ENCODE measurements at regions not wholly inside any gene's neighbourhood (a gene's known extent, or its start where the extent isn't known, plus 50 kb on each side); places are given as distances from the start of the nearest gene placed in this dataset.

DNA sequence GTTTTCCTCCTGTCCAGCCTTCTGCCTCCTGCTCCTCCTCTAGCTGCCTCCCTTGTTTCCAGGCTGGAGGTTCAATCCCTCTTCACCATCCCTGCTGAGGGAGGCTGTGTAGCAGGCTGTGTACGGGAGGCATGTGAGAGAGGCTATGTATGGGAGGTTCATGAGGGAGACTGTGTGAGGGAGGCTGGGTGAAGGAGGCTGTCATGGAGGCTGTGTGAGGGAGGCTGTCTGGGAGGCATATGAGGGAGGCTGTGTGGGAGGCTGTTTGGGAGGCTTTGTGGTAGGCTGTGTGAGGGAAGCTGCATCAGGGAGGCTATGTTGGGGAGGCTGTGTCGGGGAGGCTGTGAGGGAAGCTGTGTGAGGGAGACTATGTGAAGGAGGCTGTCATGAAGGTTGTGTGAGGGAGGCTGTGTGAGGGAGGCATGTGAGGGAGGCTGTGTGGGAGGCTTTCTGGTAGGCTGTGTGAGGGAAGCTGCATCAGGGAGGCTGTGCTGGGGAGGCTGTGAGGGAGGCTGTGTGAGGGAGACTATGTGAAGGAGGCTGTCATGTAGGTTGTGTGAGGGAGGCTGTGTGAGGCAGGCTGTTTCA, 123.7 kb upstream of the RNF32 start:
- no peaks in the 10 kb centered on the region for H3K27me3 ChIP-seq
- H3K4me1 ChIP-seq: no peaks in the 10 kb centered on the region
- no peaks in the 10 kb centered on the region for H3K36me3 ChIP-seq
- 91 to 97% methylated on average over 2 of the region's 2 CpGs for WGBS, 2 donors
- no peak for TF ChIP-seq POLR2A (IDR thresholded peaks at IDR 0.05)
- TF ChIP-seq, protein P1, sequence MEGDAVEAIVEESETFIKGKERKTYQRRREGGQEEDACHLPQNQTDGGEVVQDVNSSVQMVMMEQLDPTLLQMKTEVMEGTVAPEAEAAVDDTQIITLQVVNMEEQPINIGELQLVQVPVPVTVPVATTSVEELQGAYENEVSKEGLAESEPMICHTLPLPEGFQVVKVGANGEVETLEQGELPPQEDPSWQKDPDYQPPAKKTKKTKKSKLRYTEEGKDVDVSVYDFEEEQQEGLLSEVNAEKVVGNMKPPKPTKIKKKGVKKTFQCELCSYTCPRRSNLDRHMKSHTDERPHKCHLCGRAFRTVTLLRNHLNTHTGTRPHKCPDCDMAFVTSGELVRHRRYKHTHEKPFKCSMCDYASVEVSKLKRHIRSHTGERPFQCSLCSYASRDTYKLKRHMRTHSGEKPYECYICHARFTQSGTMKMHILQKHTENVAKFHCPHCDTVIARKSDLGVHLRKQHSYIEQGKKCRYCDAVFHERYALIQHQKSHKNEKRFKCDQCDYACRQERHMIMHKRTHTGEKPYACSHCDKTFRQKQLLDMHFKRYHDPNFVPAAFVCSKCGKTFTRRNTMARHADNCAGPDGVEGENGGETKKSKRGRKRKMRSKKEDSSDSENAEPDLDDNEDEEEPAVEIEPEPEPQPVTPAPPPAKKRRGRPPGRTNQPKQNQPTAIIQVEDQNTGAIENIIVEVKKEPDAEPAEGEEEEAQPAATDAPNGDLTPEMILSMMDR (IDR thresholded peaks at IDR 0.05): no peak
- intact Hi-C loops (cut with DNase I): no loop called here
- no peaks in the 10 kb centered on the region for H3K9me3 ChIP-seq
- H3K27ac ChIP-seq: no peak overlapping the region
- no peak overlapping the region for H3K4me3 ChIP-seq (replicated peaks in 1 of 3)
- no peak for DNase-seq

DNA sequence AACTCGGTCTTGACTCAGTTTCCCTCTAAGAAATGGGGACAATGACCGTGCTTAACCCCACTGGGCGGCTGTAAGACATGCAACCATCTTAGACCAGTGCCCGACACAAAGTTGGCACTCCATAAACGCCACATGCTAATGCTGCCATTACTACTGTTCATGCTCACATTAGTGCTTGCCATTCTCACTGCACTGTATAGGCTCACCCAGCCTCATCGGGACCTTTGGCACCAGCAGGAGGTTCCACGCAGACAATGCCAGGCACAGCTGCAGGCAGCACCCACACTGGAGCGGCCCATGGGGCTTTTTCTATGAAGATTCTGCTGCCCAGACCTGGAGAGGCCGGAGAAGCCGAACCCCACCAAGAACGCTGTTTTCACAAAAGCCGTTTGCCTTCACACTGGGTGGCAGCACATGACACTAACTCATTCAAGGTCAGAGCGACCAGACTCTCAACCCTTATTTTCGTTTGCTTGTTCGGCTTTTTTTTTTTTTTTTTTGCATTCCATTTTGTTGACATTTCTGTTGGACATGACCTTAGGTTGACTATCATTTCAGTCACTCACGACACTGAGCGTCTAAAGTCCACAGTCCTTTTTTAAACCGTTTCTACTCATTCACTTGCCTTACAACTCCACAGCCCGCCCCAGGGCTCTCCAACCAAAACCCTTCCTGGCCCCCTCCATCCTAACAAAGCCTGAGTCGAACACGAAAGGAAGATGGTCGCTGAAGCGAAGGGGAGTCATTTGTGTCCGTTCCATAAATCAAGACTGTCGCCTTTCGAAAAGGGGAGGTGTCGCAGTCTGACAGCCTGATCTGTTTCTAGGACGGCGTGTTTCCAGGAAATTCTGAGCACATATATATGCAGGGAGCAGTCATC, 124.4 kb upstream of the RNF32 start:
- no peaks in the 10 kb centered on the region for H3K4me1 ChIP-seq
- TF ChIP-seq POLR2A (IDR thresholded peaks at IDR 0.05): no peak
- TF ChIP-seq, protein P1 (IDR thresholded peaks at IDR 0.05): no peak
- H3K27me3 ChIP-seq: no peaks in the 10 kb centered on the region
- H3K36me3 ChIP-seq: no peaks in the 10 kb centered on the region
- DNase-seq: no peak
- H3K9me3 ChIP-seq: no peaks in the 10 kb centered on the region
- H3K4me3 ChIP-seq (replicated peaks in 1 of 3): no peak overlapping the region
- WGBS, 2 donors: 75 to 83% methylated on average over 29 of the region's 29 CpGs
- no peak overlapping the region for H3K27ac ChIP-seq
- intact Hi-C loops (cut with DNase I): no loop called here

DNA sequence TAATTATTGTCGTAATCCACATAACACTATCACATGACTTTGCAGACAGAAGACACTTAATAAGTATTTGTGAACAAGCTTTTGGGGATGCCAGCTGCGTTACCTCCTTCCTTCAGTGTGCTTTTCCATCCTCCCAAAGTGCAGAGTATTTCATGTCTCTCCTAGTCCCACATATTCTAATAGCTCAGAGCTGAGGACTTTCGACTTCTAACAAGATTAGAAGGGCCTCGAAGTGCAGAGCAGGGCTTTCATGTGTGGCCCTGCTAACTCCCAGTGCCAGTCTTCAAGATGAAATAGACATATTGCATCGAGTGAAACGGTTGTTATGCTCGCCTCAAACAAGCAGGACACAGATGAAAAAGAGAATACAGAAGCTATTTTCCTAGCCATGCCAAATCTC, 125.7 kb upstream of the RNF32 start:
- no peaks in the 10 kb centered on the region for H3K4me1 ChIP-seq
- H3K27me3 ChIP-seq: no peaks in the 10 kb centered on the region
- no peak for DNase-seq
- TF ChIP-seq, protein P1 (IDR thresholded peaks at IDR 0.05): no peak
- TF ChIP-seq POLR2A (IDR thresholded peaks at IDR 0.05): no peak
- no peak overlapping the region for H3K27ac ChIP-seq
- intact Hi-C loops (cut with DNase I): no loop called here
- no peaks in the 10 kb centered on the region for H3K9me3 ChIP-seq
- no peak overlapping the region for H3K4me3 ChIP-seq (replicated peaks in 1 of 3)
- no peaks in the 10 kb centered on the region for H3K36me3 ChIP-seq
- 85 to 89% methylated on average over 7 of the region's 7 CpGs for WGBS, 2 donors

DNA sequence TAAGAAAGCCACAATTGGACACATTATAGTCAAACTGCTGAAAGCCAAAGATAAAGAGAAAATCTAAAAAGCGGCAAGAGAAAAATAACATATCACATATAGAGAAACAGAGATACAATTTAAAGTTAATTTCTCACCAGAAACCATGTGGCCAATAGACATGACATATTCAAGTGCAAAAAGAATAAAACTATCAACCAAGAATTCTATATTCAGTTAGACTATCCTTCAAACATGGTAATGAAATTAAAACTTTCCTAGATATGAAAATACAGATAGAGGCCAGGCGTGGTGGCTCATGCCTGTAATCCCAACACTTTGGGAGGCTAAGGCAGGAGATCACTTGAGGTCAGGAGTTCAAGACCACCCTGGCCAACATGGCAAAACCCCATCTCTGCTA, 129.1 kb upstream of the RNF32 start:
- DNase-seq: no peak
- 89 to 93% methylated on average over 2 of the region's 2 CpGs for WGBS, 2 donors

More for the DNA sequence above, 129.1 kb upstream of the RNF32 start:
- intact Hi-C loops (cut with DNase I): no loop called here
- no peak overlapping the region for H3K27ac ChIP-seq
- no peaks in the 10 kb centered on the region for H3K9me3 ChIP-seq
- TF ChIP-seq, protein P1 (IDR thresholded peaks at IDR 0.05): no peak
- no peak for TF ChIP-seq POLR2A (IDR thresholded peaks at IDR 0.05)
- H3K4me1 ChIP-seq: no peaks in the 10 kb centered on the region
- H3K4me3 ChIP-seq (replicated peaks in 1 of 3): no peak overlapping the region
- no peaks in the 10 kb centered on the region for H3K27me3 ChIP-seq
- no peaks in the 10 kb centered on the region for H3K36me3 ChIP-seq

Measured in thyroid gland (tissue), 4 donors.